GM12873 (cell line): ENCODE measurements at regions not wholly inside any gene's neighbourhood (a gene's known extent, or its start where the extent isn't known, plus 50 kb on each side); places are given as distances from the start of the nearest gene placed in this dataset.

Source experiments
- CTCF ChIP-seq: IDR thresholded peaks from 2 replicates; pipeline ENCODE4 v1.5.1; 2012; ENCODE audit warnings: low read depth, mild to moderate bottlenecking, moderate library complexity, low read length, control low read depth; ENCODE audit not compliant: insufficient read depth; ENCODE audit errors: missing control alignments

GRCh38 chr5:28451483-28451882 is 1413.1 kb upstream of the CDH9 start:
- no peak for TF ChIP-seq CTCF

DNA sequence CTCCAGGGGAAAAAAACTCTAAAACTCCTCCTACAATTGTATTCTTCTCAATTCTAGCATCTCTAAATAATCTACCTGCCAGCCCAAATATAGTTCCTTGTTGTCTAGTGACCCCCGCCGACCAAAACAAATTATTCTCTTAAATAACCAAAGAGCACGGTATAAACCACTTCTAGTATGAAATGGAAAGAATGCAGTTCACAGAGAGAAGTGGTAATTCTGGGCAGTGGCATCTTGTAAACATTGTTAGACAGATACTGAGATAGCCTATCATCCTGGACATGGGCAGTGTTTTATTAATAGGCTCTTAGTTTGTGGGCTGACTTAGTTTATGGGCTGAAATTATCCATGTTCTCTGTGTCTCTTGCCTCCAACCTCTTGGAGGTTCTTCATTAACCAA is 1412.6 kb upstream of the CDH9 start:
- no peak for TF ChIP-seq CTCF

DNA sequence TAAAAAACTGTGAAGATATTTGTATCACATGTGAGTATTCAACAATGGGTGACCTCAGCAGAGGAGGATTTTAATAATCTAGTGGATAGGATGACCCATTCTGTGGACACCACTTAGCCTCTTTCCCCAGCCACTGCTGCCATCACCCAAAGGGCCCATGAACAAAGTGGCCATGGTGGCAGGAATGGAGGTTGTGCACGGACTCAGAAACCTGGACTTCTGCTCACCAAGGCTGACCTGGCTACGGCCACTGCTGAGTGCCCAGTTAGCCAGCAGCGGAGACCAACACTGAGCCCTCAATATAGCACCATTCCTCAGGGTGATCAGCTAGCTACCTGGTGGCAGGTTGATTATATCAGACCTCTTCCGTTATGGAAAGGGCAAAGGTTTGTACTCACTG is 1410.4 kb upstream of the CDH9 start:
- no peak for TF ChIP-seq CTCF

GRCh38 chr5:28430565-28431178 is 1392.3 kb upstream of the CDH9 start:
- no peak for TF ChIP-seq CTCF

- no peak for TF ChIP-seq CTCF
Observed at GRCh38 chr5:28421141-28421540, 1382.8 kb upstream of the CDH9 start.

- no peak for TF ChIP-seq CTCF
Observed at GRCh38 chr5:28415791-28416443, 1377.5 kb upstream of the CDH9 start.

DNA sequence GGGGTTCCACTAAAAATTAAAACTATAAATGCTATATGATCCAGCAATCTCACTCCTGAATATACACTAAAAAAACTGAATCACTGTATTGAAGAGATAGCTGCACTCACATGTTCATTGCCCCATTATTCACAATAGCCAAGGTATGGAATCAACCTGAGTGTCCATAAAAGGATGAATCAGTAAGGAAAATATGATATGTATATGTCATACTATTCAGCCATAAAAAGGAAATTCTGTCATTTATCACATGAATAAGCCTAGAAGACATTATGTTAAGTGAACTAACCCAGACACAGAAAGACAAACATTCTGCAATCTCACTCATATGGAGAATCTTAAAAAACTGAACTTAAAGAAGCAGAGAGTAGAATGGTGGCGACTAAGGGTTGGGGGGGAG is 1376.2 kb upstream of the CDH9 start:
- TF ChIP-seq CTCF: no peak
